Effector memory CD4-positive, alpha-beta T cell (primary cell): ENCODE measurements at regions not wholly inside any gene's neighbourhood (a gene's known extent, or its start where the extent isn't known, plus 50 kb on each side); places are given as distances from the start of the nearest gene placed in this dataset.
"Not testable (repeated sequence)": the region's sequence is repeated elsewhere in the genome, so short reads cannot be mapped to it uniquely, and the experiment has no call there.

ENCODE experiments used
- DNase-seq, 3 donors: peaks; one replicate each; pipeline ENCODE4 v3.0.0-alpha.2; 2020
- H3K27ac ChIP-seq: 2 replicates; pipeline ENCODE4 v1.7.0; 2013; ENCODE audit warnings: mild to moderate bottlenecking, low read length, moderate library complexity; ENCODE audit not compliant: insufficient read depth, poor library complexity, severe bottlenecking
- H3K27me3 ChIP-seq: replicated peaks from 2 replicates; pipeline ENCODE4 v1.7.0; 2013; ENCODE audit warnings: mild to moderate bottlenecking, low read length; ENCODE audit not compliant: insufficient read depth, control insufficient read depth, poor library complexity, severe bottlenecking
- H3K36me3 ChIP-seq: 2 replicates; pipeline ENCODE4 v1.7.0; 2013; ENCODE audit warnings: mild to moderate bottlenecking, low read length, moderate library complexity; ENCODE audit not compliant: control insufficient read depth, insufficient read depth
- H3K4me1 ChIP-seq: 2 replicates; pipeline ENCODE4 v1.7.0; 2013; ENCODE audit warnings: low read length, mild to moderate bottlenecking; ENCODE audit not compliant: control insufficient read depth, insufficient read depth, poor library complexity, severe bottlenecking
- H3K4me3 ChIP-seq: 2 replicates; pipeline ENCODE4 v1.7.0; 2013; ENCODE audit warnings: low read length, low read depth, mild to moderate bottlenecking; ENCODE audit not compliant: insufficient read depth, poor library complexity, severe bottlenecking
- H3K9me3 ChIP-seq: 2 replicates; pipeline ENCODE4 v1.7.0; 2013; ENCODE audit warnings: mild to moderate bottlenecking, low read length, moderate library complexity; ENCODE audit not compliant: control insufficient read depth

GRCh38 chr7:145753004-145753403 lies 363.6 kb upstream of the CNTNAP2 start:
- no peaks in the 10 kb centered on the region for H3K36me3 ChIP-seq

DNA sequence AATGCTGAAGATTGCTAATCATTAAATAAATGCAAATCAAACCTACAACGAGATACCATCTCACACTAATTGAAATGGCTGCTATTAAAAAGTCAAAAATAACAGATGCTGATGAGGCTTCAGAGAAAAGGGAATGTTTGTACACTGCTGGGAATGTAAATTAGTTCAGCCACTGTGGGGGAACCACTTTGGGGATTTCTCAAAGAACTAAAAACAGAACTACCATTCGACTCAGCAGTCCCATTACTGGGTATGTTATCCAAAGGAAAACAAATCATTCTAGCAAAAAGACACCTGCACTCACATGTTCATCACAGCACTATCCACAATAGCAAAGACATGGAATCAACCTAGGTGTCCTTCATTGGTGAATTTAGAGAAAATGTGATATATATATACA lies 379.0 kb upstream of the CNTNAP2 start:
- Histone ChIP-seq H3K27me3 (no peaks in the 10 kb centered on the region), H3K9me3 (no peaks in the 10 kb centered on the region), H3K27ac (no peak overlapping the region), H3K4me3 (no peak overlapping the region), H3K36me3 (no peaks in the 10 kb centered on the region), H3K4me1 (no peaks in the 10 kb centered on the region)
- DNase-seq: no peak

More at GRCh38 chr7:145753004-145753403, 363.6 kb upstream of the CNTNAP2 start:
- no peak overlapping the region for H3K27ac ChIP-seq
- DNase-seq: no peak
- no peaks in the 10 kb centered on the region for H3K9me3 ChIP-seq
- no peaks in the 10 kb centered on the region for H3K27me3 ChIP-seq
- no peaks in the 10 kb centered on the region for H3K4me1 ChIP-seq
- H3K4me3 ChIP-seq: no peak overlapping the region

DNA sequence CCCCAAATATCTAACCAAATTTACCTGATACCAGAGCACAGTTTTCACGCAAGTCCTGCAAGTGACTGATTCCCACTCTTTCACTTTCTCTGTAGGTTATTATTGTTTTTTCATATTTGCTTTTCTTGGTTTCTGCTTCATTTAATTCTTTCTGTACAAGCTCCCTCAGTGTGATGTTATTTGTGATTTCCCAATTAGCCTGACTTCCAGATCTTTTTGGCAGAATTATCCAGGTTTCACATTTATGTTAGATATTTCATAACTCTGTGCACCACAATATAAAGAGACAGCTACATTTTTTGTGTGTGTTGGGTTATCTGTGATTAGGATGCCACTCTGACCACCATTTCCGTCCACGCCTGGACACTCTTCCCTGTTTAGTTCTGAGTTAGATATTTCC lies 381.5 kb upstream of the CNTNAP2 start:
- Histone ChIP-seq H3K27me3 (no peaks in the 10 kb centered on the region), H3K4me1 (no peaks in the 10 kb centered on the region), H3K9me3 (no peaks in the 10 kb centered on the region), H3K36me3 (no peaks in the 10 kb centered on the region), H3K4me3 (no peak overlapping the region), H3K27ac (no peak overlapping the region)
- no peak for DNase-seq

- H3K27me3 ChIP-seq: no peaks in the 10 kb centered on the region
- H3K9me3 ChIP-seq: no peaks in the 10 kb centered on the region
- H3K36me3 ChIP-seq: no peaks in the 10 kb centered on the region
- no peaks in the 10 kb centered on the region for H3K4me1 ChIP-seq
- no peak overlapping the region for H3K4me3 ChIP-seq
- no peak for DNase-seq
- H3K27ac ChIP-seq: no peak overlapping the region
Measured at GRCh38 chr7:145732521-145732920, 384.1 kb upstream of the CNTNAP2 start.

GRCh38 chr7:145729691-145730090 lies 386.9 kb upstream of the CNTNAP2 start:
- no peak overlapping the region for H3K27ac ChIP-seq
- H3K4me1 ChIP-seq: no peaks in the 10 kb centered on the region
- H3K4me3 ChIP-seq: no peak overlapping the region
- DNase-seq: no peak
- H3K27me3 ChIP-seq: no peaks in the 10 kb centered on the region
- H3K36me3 ChIP-seq: no peaks in the 10 kb centered on the region
- no peaks in the 10 kb centered on the region for H3K9me3 ChIP-seq

GRCh38 chr7:145718129-145718528 lies 398.5 kb upstream of the CNTNAP2 start:
- no peak overlapping the region for H3K27ac ChIP-seq
- no peaks in the 10 kb centered on the region for H3K27me3 ChIP-seq
- no peak overlapping the region for H3K4me3 ChIP-seq
- no peaks in the 10 kb centered on the region for H3K9me3 ChIP-seq
- DNase-seq: no peak
- H3K4me1 ChIP-seq: no peaks in the 10 kb centered on the region
- no peaks in the 10 kb centered on the region for H3K36me3 ChIP-seq

- no peaks in the 10 kb centered on the region for H3K36me3 ChIP-seq
- H3K9me3 ChIP-seq: no peaks in the 10 kb centered on the region
- H3K27me3 ChIP-seq: no peaks in the 10 kb centered on the region
- no peak for DNase-seq
- H3K4me3 ChIP-seq: no peak overlapping the region
- H3K4me1 ChIP-seq: no peaks in the 10 kb centered on the region
- H3K27ac ChIP-seq: no peak overlapping the region
Measured at GRCh38 chr7:145700488-145700887, 416.1 kb upstream of the CNTNAP2 start.

GRCh38 chr7:145698526-145699262 lies 417.9 kb upstream of the CNTNAP2 start:
- Histone ChIP-seq H3K27me3 (no peaks in the 10 kb centered on the region), H3K36me3 (no peaks in the 10 kb centered on the region), H3K4me1 (no peaks in the 10 kb centered on the region), H3K27ac (no peak overlapping the region), H3K9me3 (no peaks in the 10 kb centered on the region), H3K4me3 (no peak overlapping the region)
- no peak for DNase-seq

DNA sequence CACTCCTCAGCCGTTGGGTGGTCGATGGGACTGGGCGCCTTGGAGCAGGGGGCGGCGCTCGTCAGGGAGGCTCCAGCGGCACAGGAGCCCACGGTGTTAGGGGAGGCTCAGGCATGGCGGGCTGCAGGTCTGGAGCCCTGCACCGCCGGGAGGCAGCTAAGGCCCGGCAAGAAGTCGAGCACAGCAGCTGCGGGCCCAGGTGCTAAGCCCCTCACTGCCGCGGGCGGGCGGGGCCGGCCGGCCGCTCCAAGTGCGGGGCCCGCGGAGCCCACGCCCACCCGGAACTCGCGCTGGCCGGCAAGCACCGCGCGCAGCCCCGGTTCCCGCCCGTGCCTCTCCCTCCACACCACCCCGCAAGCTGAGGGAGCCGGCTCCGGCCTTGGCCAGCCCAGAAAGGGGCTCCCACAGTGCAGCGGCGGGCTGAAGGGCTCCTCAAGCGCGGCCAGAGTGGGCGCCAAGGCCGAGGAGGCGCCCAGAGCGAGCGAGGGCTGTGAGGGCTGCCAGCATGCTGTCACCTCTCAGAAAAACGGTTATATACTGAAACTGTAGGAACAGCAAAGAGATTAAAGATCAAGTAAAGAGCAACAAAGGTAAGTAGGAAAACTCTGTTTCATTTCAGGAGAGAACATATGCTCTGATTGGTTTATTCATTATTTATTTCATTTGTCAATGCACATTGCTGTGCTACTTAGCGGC lies 419.0 kb upstream of the CNTNAP2 start:
- not testable (repeated sequence) for H3K27me3 ChIP-seq, H3K36me3 ChIP-seq, H3K4me3 ChIP-seq, H3K9me3 ChIP-seq, H3K4me1 ChIP-seq, DNase-seq, H3K27ac ChIP-seq

GRCh38 chr7:145696071-145696470 lies 420.5 kb upstream of the CNTNAP2 start:
- Histone ChIP-seq H3K27ac (no peak overlapping the region), H3K9me3 (no peaks in the 10 kb centered on the region), H3K4me1 (no peaks in the 10 kb centered on the region), H3K27me3 (no peaks in the 10 kb centered on the region), H3K4me3 (no peak overlapping the region), H3K36me3 (no peaks in the 10 kb centered on the region)
- no peak for DNase-seq
